Adrenal gland (tissue), 9 donors: ENCODE measurements at regions not wholly inside any gene's neighbourhood (a gene's known extent, or its start where the extent isn't known, plus 50 kb on each side); places are given as distances from the start of the nearest gene placed in this dataset.

Experiments
- DNase-seq, 7 donors: peaks; one replicate each; pipeline ENCODE4 v3.0.0-alpha.2; 2019 to 2020
- H3K27ac ChIP-seq, 5 donors: fragments of 200-600 bp; sonication (generic) in 4 of 5; 1 replicate in 3 of 5; 2 replicates in 2 of 5; pipeline versions ENCODE4 v1.5.1 to v1.8.0; 2016 to 2020; ENCODE audit warnings: mild to moderate bottlenecking in 1 of 5
- H3K27me3 ChIP-seq: fragments of 200-600 bp; 2 replicates; pipeline ENCODE4 v1.8.0; 2021
- H3K36me3 ChIP-seq, 2 donors: fragments of 200-600 bp; replicated peaks in 1 of 2; 1 replicate in 1 of 2; 2 replicates in 1 of 2; pipeline versions ENCODE4 v1.5.1 to v1.8.0; 2018 to 2022
- H3K4me1 ChIP-seq, 2 donors: fragments of 200-600 bp; replicated peaks in 1 of 2; 1 replicate in 1 of 2; 2 replicates in 1 of 2; pipeline versions ENCODE4 v1.5.1 to v1.8.0; 2018 to 2021
- H3K4me3 ChIP-seq, 4 donors: fragments of 200-600 bp; sonication (generic) in 3 of 4; one replicate each; pipeline ENCODE4 v1.5.1; 2016 to 2018
- H3K9me3 ChIP-seq, 3 donors: fragments of 200-600 bp; sonication (generic) in 1 of 3; replicated peaks in 1 of 3; 1 replicate in 2 of 3; 2 replicates in 1 of 3; pipeline versions ENCODE4 v1.5.1 to v1.8.0; 2016 to 2021
- POLR2A ChIP-seq, 2 donors: fragments of 450-650 bp; IDR thresholded peaks; one replicate each; pipeline ENCODE4 v1.6.1; 2017; ENCODE audit warnings: antibody characterized with exemption in 2 of 2, mild to moderate bottlenecking in 2 of 2, moderate library complexity in 1 of 2
- WGBS, 4 donors: extraction: QIAGEN DNeasy Blood & Tissue Kit in 2 of 4; methylation state at CpG; one replicate each; pipeline versions ENCODE4 v1.1.5 to v1.1.7; 2013 to 2017; 5-methylcytosine and 5-hydroxymethylcytosine counted together
- intact Hi-C, 2 donors: fragments of 100-400 bp; cut with DNase I; formaldehyde crosslinking; loops; one replicate each; pipeline versions ENCODE4 v1.14.1 to v1.15.0; 2022 to 2023
- TF ChIP-seq, protein P1 (sequence below), 6 experiments: fragments of 450-650 bp in 4 of 6; fragments of 200-600 bp in 2 of 6; sonication (generic) in 1 of 6; IDR thresholded peaks; 1 replicate in 5 of 6; 2 replicates in 1 of 6; pipeline versions ENCODE4 v1.5.1 to v1.8.0; 2016 to 2021; ENCODE audit warnings: antibody characterized with exemption in 6 of 6, mild to moderate bottlenecking in 2 of 6, moderate library complexity in 1 of 6
- donor health status: healthy with polysubstance abuse.
- donor health status: Bipolar disorder and iron deficiency.
- donor health status: DM: yes; HTN: yes; CAD: no.
- donor health status: DM: no; HTN: no; CAD: no.
- donor health status: DM: no; HTN: no; CAD: no.

DNA sequence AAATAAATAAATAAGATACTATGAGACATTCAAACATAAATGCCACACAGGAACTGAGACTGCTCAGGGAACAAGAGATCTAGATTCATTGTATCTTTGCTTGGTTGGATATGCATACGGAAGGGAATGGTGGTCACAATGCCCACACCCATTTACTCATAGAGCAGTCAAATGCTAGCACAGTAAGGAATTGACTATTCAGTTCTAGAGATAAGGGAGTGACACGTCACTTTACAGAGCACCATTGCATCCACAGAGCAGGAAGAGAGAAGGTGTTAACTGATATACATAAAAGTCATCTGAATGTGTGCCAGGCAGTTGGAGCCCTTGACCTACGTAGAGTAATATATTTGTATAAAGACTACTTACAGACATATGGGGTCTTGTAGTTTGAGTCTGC is 530.0 kb upstream of the NOVA1 start:
- H3K27ac ChIP-seq = no peak overlapping the region
- intact Hi-C loops = no loop called here
- H3K9me3 ChIP-seq = no peaks in the 10 kb centered on the region
- H3K36me3 ChIP-seq = no peaks in the 10 kb centered on the region
- DNase-seq = no peak
- TF ChIP-seq, protein P1, sequence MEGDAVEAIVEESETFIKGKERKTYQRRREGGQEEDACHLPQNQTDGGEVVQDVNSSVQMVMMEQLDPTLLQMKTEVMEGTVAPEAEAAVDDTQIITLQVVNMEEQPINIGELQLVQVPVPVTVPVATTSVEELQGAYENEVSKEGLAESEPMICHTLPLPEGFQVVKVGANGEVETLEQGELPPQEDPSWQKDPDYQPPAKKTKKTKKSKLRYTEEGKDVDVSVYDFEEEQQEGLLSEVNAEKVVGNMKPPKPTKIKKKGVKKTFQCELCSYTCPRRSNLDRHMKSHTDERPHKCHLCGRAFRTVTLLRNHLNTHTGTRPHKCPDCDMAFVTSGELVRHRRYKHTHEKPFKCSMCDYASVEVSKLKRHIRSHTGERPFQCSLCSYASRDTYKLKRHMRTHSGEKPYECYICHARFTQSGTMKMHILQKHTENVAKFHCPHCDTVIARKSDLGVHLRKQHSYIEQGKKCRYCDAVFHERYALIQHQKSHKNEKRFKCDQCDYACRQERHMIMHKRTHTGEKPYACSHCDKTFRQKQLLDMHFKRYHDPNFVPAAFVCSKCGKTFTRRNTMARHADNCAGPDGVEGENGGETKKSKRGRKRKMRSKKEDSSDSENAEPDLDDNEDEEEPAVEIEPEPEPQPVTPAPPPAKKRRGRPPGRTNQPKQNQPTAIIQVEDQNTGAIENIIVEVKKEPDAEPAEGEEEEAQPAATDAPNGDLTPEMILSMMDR (IDR thresholded peaks at IDR 0.05) = no peak
- no peak for TF ChIP-seq POLR2A (IDR thresholded peaks at IDR 0.05)
- no peaks in the 10 kb centered on the region for H3K27me3 ChIP-seq
- no peak overlapping the region for H3K4me3 ChIP-seq
- 62 to 83% (median 76%) methylated on average over 3 of the region's 3 CpGs for WGBS, 4 donors
- no peaks in the 10 kb centered on the region for H3K4me1 ChIP-seq

DNA sequence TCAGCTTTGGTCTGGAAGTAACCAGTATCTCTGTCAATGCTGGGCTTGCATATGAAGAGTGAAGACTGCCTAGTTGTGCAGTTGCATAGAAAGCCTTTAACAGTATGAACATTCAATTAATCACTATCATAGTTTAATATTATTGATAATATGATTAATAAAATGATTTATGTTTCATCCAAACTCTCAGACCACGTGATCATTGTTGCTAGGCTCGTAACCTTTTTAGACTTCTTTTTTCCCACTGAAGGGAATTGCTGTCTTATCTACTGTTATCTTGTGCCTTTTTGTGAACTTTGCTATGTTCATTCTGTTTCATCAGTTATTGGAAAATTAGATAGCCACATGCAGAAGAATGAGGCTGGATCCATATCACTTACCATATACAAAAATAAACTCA is 536.4 kb upstream of the NOVA1 start:
- Histone ChIP-seq H3K4me1 (no peaks in the 10 kb centered on the region), H3K9me3 (no peaks in the 10 kb centered on the region), H3K36me3 (no peaks in the 10 kb centered on the region), H3K27ac (no peak overlapping the region), H3K27me3 (no peaks in the 10 kb centered on the region), H3K4me3 (no peak overlapping the region)
- intact Hi-C loops = no loop called here
- DNase-seq = no peak
- TF ChIP-seq, protein P1 (IDR thresholded peaks at IDR 0.05) = no peak
- TF ChIP-seq POLR2A (IDR thresholded peaks at IDR 0.05) = no peak
- 69 to 83% (median 77%) methylated on average over 2 of the region's 2 CpGs for WGBS, 4 donors

DNA sequence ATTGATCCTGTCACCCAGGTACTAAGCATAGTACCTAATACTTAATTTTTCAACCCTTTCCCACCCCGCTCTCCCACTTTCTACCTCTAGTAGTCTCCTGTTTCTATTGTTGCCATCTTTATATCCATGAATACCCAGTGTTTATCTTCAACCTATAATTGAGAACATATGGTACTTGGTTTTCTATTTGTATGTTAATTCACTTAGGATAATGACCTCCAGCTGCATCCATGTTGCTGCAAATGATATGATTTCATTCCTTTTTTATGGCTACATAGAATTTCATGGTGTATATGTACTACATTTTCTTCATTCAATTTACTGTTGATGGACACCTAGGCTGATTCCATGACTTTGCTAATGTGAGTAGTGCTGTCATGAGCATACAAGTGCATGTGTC is 547.3 kb upstream of the NOVA1 start:
- intact Hi-C loops = no loop called here
- Histone ChIP-seq H3K36me3 (no peaks in the 10 kb centered on the region), H3K9me3 (no peaks in the 10 kb centered on the region), H3K4me1 (no peaks in the 10 kb centered on the region), H3K27me3 (no peaks in the 10 kb centered on the region), H3K27ac (no peak overlapping the region), H3K4me3 (no peak overlapping the region)
- TF ChIP-seq POLR2A (IDR thresholded peaks at IDR 0.05) = no peak
- TF ChIP-seq, protein P1 (IDR thresholded peaks at IDR 0.05) = no peak
- no peak for DNase-seq
- WGBS, 4 donors = 86 to 93% (median 90%) methylated on average over 1 of the region's 1 CpG

DNA sequence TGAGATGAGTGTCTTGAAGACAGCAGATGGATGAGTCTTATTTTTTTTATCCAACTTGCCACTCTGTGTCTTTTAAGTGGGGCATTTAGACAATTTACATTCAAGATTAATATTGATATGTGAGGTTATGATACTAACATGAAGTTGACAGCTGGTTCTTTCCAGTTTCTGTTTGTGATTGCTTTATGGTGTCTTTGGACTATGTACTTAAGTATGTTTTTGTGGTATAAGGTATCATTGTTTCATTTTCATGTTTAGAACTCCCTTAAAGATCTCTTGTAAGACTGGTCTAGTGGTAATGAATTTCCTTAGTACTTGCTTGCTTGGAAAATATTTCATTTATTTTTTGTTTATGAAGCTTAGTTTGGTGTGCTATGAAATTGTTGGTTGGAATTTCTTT is 550.3 kb upstream of the NOVA1 start:
- H3K4me3 ChIP-seq = no peak overlapping the region
- no peaks in the 10 kb centered on the region for H3K27me3 ChIP-seq
- H3K27ac ChIP-seq = no peak overlapping the region
- H3K4me1 ChIP-seq = no peaks in the 10 kb centered on the region
- no peaks in the 10 kb centered on the region for H3K9me3 ChIP-seq
- DNase-seq = no peak
- TF ChIP-seq POLR2A (IDR thresholded peaks at IDR 0.05) = no peak
- TF ChIP-seq, protein P1 (IDR thresholded peaks at IDR 0.05) = no peak
- intact Hi-C loops = no loop called here
- H3K36me3 ChIP-seq = no peaks in the 10 kb centered on the region
